ENCODE measurements at regions not wholly inside any gene's neighbourhood (a gene's known extent, or its start where the extent isn't known, plus 50 kb on each side); places are given as distances from the start of the nearest gene placed in this dataset.

DNA sequence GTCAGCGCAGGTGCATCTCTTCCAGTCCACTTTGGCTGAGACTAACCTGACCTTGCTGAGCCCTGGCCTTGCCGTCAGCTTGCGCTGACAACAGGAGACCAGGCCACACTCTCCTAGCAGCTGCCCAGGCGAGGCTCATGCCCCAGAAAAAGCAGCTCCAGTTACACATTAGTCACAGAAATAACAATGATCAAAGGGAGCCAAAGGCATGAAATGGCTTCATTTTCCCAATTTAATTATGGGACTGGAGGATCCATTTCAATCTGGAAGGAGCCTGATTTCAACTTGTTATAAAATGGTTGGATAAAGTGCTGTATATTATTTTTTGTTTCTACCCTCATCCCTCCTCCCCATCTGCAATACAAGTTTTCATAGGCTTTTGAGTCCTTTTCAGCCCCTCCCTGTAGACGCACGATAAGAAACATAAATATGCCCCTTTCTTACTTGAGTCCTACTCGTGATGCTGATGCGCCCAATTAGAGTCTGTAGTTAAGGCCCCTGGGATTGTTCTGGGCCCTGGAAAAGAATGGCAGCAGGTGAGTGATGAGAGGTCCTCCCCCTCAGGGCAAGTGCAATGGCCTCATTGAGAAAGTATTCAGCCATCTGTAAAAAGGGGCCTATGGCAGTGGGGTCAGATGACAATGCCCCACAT lies 376.0 kb downstream of the C12orf75 start:
- TF ChIP-seq TCF12 (IDR thresholded peaks at IDR 0.05; ENCODE audit: low read depth, low read length) (no peak), RELA (IDR thresholded peaks at IDR 0.05; ENCODE audit: borderline replicate concordance, partially characterized antibody) (no peak), RUNX3 (IDR thresholded peaks at IDR 0.05; ENCODE audit: low read length) (no peak), CBX5 (IDR thresholded peaks at IDR 0.05; ENCODE audit: low read depth) (no peak), RB1 (IDR thresholded peaks at IDR 0.05; ENCODE audit: borderline replicate concordance) (no peak), ZSCAN29 (IDR thresholded peaks at IDR 0.05) (no peak), SMC3 (IDR thresholded peaks at IDR 0.05; ENCODE audit: borderline replicate concordance, low read length) (no peak), HCFC1 (IDR thresholded peaks at IDR 0.05; ENCODE audit: low read length) (no peak), CREM (IDR thresholded peaks at IDR 0.05; ENCODE audit: low read depth) (no peak), SMARCA5 (IDR thresholded peaks at IDR 0.05) (no peak)
- TF ChIP-seq, protein P1, sequence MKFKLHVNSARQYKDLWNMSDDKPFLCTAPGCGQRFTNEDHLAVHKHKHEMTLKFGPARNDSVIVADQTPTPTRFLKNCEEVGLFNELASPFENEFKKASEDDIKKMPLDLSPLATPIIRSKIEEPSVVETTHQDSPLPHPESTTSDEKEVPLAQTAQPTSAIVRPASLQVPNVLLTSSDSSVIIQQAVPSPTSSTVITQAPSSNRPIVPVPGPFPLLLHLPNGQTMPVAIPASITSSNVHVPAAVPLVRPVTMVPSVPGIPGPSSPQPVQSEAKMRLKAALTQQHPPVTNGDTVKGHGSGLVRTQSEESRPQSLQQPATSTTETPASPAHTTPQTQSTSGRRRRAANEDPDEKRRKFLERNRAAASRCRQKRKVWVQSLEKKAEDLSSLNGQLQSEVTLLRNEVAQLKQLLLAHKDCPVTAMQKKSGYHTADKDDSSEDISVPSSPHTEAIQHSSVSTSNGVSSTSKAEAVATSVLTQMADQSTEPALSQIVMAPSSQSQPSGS (IDR thresholded peaks at IDR 0.05; ENCODE audit: low read length) = no peak
- TF ChIP-seq, protein P2, sequence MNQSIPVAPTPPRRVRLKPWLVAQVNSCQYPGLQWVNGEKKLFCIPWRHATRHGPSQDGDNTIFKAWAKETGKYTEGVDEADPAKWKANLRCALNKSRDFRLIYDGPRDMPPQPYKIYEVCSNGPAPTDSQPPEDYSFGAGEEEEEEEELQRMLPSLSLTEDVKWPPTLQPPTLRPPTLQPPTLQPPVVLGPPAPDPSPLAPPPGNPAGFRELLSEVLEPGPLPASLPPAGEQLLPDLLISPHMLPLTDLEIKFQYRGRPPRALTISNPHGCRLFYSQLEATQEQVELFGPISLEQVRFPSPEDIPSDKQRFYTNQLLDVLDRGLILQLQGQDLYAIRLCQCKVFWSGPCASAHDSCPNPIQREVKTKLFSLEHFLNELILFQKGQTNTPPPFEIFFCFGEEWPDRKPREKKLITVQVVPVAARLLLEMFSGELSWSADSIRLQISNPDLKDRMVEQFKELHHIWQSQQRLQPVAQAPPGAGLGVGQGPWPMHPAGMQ (IDR thresholded peaks at IDR 0.05; ENCODE audit: borderline replicate concordance) = no peak
- Histone ChIP-seq H2AFZ (ENCODE audit: control insufficient read depth, low read depth, low read length) (no peak overlapping the region), H3K27ac (ENCODE audit: control insufficient read depth, insufficient read depth) (no peak overlapping the region), H3K27me3 (replicated peaks in 1 of 2; ENCODE audit: control insufficient read depth in 2 of 2, insufficient read depth in 2 of 2, low read length in 1 of 2) (no peaks in the 10 kb centered on the region), H3K4me1 (ENCODE audit: control insufficient read depth, insufficient read depth, low read length) (no peaks in the 10 kb centered on the region), H3K4me2 (ENCODE audit: control insufficient read depth, insufficient read depth) (no peak overlapping the region), H4K20me1 (ENCODE audit: control insufficient read depth, insufficient read depth) (no peaks in the 10 kb centered on the region), H3K9ac (ENCODE audit: control insufficient read depth, insufficient read depth, low read length) (no peak overlapping the region), H3K9me3 (replicated peaks; ENCODE audit: control insufficient read depth, insufficient read depth, low read length) (no peaks in the 10 kb centered on the region), H3K36me3 (ENCODE audit: control insufficient read depth in 2 of 2, insufficient read depth in 2 of 2, low read length in 1 of 2) (no peaks in the 10 kb centered on the region), H3K4me3 (no peak overlapping the region), H3K79me2 (ENCODE audit: control insufficient read depth, insufficient read depth, low read length) (no peaks in the 10 kb centered on the region)
- SMC1A ChIA-PET (ENCODE audit: uncharacterized antibody, unreplicated experiment) = interaction anchor here (0.6 to 2.3 kb wide), 5 partner anchors 7 to 442 kb away, joined by 3 to 17 read pairs (median 6); no protein-coding TSS in a partner anchor
- in situ Hi-C loops (cut with MboI) (loop anchor here (5.0 kb wide), 1 partner anchor 426 kb away; no protein-coding TSS in a partner anchor), intact Hi-C loops (cut with micrococcal nuclease; ENCODE audit: unreplicated experiment) (loop anchor here (5.0 kb wide), 1 partner anchor 284 kb away; no protein-coding TSS in a partner anchor)
- CTCF ChIA-PET = interaction anchor here (0.7 to 6.1 kb wide), 5 partner anchors 12 to 443 kb away, joined by 3 to 58 read pairs (median 3); no protein-coding TSS in a partner anchor
- FAIRE-seq (no peak), DNase-seq (ENCODE audit: low read depth, low spot score) (no peak), ATAC-seq (no peak)
- RAD21 ChIA-PET (ENCODE audit: unreplicated experiment) = interaction anchor here (0.9 kb wide), 1 partner anchor 427 kb away, joined by 3 read pairs; no protein-coding TSS in a partner anchor
- POLR2A ChIA-PET = no interaction called here
- WGBS (ENCODE audit: insufficient coverage, insufficient replicate concordance, low lambda C conversion rate, missing lambda C conversion rate) = 70% methylated on average over 8 of the region's 8 CpGs
- no TSS peak for BruUV-seq (replicated peaks)
